Kidney glomerular epithelial cell (primary cell): ENCODE measurements at regions not wholly inside any gene's neighbourhood (a gene's known extent, or its start where the extent isn't known, plus 50 kb on each side); places are given as distances from the start of the nearest gene placed in this dataset.
A peak's percentile ranks its signal among the peaks of the same experiment; 100 is the strongest.
"Not testable (repeated sequence)": the region's sequence is repeated elsewhere in the genome, so short reads cannot be mapped to it uniquely, and the experiment has no call there.

ENCODE experiments used
- DNase-seq: peaks from one replicate; lab custom pipeline; 2025; lab: John Stamatoyannopoulos, UW

DNA sequence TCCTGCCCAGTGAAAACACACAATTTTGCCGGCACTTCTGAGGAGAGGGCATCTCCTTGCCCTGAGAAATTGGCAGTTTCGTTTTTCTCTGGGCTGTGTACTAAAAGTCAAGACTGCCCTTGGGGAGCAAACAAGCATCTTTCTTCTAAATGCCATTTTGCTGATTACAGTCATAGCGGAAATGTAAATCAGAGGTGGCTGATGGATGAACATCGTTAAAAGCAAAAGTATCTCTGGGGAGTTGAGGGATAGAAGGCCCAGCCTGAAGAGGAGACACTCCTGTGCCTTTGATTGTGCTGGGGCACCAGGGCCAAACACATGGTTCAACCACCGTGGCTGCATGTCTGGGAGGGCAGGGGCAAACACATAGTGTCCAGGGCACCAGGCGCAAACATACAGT lies 49.8 kb downstream of the ABCC12 start:
- no peak for DNase-seq

DNA sequence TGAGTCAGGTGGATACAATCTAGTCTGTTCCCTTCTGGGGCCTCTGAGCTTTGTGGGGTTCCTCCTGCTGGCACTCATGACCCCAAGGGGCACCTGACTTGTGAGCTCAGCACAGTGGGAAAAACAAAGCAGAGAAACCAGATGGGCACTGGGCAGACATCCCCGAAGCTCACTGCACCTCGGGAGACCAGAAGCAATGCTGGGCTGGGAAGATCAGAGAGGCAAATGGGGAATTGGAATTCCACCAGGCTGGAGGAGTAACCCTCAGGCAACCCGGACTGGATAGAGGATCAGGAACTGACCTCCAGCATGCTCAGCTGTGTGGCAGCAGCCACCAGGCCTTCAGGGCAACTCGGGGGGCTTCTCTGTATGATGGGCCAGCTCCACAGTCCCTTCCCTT lies 50.3 kb downstream of the ABCC12 start:
- DNase-seq = no peak

DNA sequence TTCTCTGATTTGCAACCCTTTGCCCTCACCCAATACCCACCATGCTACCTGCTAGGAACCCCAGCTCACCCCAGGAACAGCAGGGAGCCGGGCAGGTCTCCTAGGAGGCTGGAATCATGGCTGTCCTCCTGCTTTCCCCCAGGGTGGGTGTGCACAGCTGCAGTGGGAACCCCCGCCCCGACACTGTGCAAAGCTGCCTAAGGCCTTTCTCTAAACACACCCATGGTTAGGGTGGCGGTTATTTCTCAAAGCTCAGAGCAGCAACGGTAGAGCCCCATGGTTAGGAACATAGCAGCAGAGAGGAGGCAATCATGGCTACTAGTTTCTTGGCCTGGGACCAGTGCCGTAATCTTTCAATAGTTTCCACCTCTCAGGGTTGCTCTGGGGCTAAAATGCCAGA lies 52.2 kb downstream of the ABCC12 start:
- DNase-seq = no peak

GRCh38 chr16:48102083-48103008 lies 53.4 kb downstream of the ABCC12 start:
- DNase-seq = no peak

DNA sequence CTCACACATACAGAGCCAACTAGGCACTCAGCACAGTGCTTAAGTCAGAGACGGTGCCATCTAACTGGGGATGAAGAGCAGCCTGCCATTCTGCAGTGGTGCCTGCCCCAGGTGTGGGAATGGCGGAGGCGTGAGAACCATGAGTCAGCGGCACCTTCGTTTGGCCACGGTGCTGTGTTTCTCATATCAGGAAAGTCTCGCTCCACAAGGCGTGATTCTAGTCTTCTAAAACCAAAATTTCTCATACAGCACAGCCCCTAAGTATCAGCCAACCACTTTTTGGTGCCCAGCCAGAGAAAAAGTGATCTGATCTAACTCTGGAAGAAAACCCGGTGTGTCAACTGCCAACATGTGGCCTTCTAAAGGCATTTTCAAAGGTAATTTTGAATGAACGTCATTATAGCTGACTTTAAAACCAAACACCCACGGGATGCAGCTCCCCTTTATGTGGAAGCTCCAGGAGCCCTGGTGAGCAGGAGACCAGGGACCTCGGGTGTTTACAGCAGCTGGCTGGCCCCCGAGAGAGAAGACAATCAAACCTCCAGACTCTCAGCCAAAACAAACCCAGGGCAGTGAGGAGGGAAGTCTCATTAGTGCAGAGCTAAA lies 54.6 kb downstream of the ABCC12 start:
- no peak for DNase-seq

DNA sequence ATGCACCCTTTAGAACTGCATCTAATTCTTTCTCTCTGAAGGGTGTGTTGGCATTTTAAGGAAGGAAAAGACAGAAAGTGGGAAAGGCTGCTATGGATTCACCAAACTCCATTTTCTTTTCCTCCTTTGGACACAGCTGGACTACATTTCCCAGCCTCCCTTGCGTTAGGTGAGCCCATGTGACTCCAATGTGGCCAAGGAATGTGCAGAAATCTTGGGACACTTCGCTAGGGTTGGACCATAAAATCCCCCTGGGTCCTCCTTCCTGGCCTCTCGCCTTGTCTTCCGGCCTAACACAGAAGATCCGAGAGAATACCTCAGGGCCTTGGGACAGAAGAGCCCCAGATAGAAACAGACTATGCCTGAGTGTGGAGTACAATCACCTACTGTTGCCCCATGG lies 56.3 kb downstream of the ABCC12 start:
- DNase-seq = no peak

DNA sequence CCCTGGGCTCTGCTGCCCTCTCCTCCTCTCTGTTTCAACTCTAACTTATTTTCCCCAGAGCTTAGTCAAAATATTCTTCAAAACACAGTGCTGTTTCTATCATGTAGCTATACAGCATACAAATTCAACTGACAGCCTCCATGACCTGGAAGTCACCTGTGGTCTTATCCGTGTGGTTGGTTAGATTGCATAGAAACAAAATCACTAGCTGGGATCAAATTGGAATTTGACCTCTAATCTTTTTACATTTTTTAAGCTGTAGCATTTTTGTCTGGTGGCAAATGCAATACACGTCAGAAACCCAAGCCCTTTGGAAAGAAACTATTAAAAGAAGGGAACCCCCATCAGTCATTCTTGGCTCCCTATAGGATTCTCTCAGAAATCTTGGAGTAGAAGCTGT lies 57.3 kb downstream of the ABCC12 start:
- DNase-seq = no peak

GRCh38 chr16:48091117-48091516 lies 64.7 kb downstream of the ABCC12 start:
- DNase-seq = no peak

DNA sequence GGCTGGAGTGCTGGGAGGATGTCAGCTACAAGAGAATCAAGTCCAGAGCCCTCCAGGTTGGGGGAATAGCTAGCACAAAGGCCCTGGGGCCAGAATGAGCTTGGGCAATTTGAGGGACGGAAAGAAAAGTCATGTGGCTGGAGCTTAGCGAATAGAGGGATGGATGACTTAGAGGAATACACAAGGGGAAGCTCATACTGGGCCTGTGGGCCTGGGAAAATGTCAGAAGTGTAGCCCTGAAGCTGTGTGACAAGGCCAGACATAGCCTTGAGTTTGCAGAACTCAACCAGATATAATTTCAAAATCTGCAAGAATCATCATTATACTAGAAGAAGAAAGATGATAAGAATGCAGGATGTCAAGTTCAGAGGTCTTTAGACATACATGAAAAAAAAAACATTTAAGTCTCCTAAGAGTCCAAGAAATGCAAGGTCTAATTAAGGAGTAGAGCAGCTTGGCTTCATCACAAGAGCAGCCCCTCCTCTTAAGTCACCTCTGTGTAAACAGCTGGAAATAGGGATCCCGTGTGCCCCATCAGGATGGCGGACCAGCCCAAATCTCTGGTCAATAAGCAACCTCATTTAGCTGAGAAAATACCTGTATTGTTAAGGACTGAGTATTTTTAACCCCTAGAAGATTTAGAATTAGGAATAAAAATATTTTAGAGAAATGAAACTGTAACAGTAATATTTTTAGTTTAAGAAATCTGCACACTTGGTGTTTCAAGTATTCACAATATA lies 66.6 kb downstream of the ABCC12 start:
- no peak for DNase-seq

DNA sequence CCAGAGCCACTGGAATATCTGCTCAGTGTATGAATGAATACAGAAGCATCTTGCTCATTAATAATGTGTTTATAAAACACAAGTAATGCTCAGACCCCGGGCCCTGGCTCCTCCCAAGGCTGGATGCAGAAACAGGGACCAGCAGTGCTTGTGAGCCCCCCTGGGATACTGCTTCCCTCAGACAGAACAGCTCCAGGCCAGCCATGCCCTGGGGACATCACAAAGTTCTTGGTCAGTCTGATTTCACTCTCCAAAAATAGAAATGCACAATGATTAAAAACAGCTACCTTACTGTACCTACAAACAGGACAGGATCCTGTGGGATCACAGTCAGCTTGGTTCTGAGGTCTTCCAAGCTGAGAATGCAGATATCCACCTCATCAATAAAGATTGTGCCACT lies 68.2 kb downstream of the ABCC12 start:
- no peak for DNase-seq

DNA sequence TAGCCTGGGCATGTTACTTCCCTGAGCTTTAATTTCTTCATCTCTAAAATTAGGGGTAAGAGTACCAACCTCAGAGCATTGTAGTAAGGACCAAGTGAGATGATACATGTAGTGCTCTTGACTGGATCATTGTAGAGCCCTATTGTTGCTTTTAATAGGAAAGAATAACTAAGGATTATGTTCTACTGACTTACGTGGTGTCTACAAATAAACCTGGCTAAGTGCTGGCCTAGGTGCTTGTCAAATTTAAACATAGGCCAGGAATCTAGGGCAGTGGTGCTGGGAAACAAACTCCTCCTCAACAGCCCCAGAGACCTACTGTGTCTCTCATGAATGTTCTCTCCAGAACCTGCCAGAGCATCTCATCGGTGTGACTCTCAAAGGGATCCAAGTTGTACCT lies 69.4 kb downstream of the ABCC12 start:
- no peak for DNase-seq

DNA sequence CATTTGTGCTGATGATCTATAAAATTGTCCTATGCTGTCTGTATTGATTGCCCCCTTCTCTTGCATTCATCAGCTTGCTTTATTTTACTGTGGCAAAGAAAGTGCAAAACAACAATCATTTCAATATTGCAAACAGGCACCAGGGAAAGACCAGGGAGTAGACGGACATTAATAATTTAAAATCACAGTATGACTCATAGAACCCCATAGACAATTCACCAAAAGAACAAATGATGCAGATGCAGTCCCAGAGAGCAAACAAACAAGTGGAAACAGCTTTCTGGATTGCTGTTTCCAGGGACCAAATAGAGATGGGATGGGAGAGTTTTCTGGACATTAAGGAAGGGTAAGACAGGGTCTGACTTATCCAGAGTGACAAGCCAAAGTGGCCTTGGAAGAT lies 70.1 kb downstream of the ABCC12 start:
- DNase-seq = no peak

DNA sequence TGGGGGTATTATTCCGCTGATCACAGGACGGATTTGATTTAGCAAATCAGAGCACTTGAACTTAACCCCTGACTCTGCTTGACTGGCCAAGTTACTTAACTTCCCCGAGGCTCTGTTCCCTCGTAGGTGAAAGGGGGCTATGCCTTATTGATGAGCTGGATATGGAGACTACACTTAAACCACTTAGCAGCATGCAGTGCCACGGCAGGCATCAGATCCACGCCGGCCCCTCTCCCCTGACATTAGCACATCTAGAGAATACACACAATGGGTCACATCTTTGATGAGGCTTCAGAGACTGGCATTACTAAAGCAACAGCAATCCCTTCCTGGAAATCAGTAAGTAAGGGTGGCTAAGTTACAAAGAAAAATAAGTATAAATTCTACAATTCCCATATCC lies 71.0 kb downstream of the ABCC12 start:
- no peak for DNase-seq

DNA sequence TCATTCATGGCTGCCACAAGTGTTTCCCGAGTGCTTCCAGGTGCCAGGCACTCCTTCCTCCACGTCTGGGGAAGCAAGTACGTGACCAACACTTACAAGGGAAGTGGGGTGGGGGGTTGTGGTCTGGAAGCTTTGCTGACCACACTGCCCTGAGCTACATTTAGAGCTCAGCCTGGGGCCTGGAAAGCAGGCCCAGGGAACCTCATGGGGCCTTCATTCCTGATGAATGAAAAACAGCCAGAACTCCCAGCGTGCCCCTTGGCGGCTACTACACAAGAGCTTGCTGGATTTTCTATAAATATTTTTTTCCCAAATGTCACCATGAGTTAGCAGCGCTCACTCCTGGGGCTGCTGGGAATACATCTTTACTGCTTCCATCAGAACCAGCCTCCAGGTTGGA lies 73.3 kb downstream of the ABCC12 start:
- no peak for DNase-seq

DNA sequence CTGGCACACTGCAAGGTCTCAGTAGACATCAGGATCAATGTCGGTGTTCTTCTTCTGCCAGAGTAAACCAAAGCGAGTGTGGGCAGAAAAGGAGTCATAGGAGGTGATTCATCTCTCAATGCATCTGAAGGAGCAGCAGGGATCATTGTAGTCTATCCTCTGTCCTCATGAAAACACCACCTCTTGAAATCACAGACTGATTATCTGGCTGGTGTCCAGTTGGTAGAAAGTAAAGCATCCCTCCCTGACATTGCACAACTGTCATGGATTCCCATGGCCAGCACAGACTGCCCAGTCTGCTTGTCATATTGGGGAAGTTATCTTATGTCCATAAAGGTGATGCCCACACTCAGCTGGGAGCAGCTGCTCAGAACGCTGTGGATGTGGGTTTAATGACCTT lies 74.1 kb downstream of the ABCC12 start:
- DNase-seq = peak; percentile 55

GRCh38 chr16:48076455-48077012 lies 79.3 kb downstream of the ABCC12 start:
- DNase-seq = peak; percentile 8

DNA sequence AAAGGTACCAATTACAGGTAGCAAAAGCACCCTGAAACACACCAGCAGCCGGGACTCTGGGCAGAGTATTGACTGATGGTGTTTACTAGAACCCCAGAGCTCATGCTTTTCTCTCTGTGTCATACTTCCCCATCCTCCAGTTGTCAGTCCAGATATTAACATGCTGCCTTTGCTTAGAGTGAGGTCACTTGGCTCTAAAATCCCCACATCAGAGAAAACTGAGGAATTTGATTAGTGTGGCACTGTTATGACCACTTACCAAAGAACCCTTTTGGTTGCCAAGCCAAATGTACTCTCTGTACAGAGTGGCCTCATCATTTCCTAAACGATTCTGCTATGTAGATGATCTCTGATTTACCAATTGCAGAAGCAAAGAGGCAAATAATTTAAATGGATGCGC lies 80.4 kb downstream of the ABCC12 start:
- DNase-seq = no peak

DNA sequence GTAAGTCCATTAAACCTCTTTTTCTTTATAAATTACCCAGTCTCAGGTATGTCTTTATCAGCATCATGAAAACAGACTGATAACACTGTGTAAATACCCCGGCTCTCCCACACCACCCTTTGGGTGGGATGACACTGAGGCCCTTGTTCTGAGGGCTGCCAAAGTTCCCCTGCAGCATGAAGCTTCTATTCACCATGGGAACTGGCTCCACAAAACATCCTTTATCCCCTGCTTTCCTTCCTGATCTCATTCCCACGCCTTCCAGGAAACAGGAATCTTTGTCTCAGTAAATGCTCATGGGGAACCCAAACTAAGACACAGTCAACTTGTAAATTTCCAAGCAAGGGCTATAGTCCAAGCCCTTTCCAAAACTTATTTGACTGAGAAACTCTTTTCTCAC lies 88.4 kb downstream of the ABCC12 start:
- DNase-seq = no peak

- DNase-seq = no peak
Observed at GRCh38 chr16:48064971-48065370, 90.8 kb downstream of the ABCC12 start.

- no peak for DNase-seq
Observed at GRCh38 chr16:48062681-48063080, 93.1 kb downstream of the ABCC12 start.

- no peak for DNase-seq
Observed at GRCh38 chr16:48059936-48060335, 95.9 kb downstream of the ABCC12 start.

DNA sequence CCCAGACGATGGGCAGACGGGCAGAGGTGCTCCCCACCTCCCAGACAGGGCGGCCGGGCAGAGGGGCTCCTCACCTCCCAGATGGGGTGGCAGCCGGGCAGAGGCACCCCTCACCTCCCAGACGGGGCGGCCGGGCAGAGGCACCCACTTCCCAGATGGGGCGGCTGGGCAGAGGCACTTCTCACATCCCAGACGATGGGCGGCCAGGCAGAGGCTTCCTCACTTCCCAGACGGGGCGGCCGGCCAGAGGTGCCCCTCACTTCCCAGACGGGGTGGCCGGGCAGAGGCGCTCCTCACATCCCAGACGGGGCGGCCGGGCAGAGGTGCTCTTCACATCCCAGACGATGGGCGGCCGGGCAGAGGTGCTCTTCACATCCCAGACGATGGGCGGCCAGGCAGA lies 96.6 kb downstream of the ABCC12 start:
- not testable (repeated sequence) for DNase-seq

DNA sequence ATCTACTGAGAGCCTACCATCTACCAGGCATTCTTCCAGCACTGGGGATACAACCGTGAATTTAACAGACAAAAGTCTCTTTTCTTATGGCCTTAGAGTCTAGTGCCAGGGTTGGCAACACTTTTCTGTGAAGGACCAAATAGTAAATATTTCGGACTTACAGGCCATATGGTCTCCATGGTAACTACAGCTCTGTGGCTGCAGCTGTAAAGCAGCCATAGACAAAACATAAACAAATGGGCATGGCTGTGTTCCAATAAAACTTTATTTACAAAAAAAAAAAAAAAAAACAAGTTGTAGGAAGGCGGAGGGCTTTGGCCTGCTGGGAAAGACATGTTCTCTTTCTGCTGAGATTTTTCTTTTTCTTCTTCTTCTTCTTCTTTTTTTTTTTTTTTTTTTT lies 98.7 kb downstream of the ABCC12 start:
- DNase-seq = no peak
